Vagina (tissue), 2 donors: ENCODE measurements at regions not wholly inside any gene's neighbourhood (a gene's known extent, or its start where the extent isn't known, plus 50 kb on each side); places are given as distances from the start of the nearest gene placed in this dataset.

ENCODE experiments used
- POLR2A ChIP-seq, 2 donors: fragments of 450-650 bp; IDR thresholded peaks; one replicate each; pipeline ENCODE4 v1.6.1; 2017; ENCODE audit warnings: antibody characterized with exemption in 2 of 2, mild to moderate bottlenecking in 2 of 2, moderate library complexity in 2 of 2
- POLR2AphosphoS5 ChIP-seq, 2 donors: sonication (generic); formaldehyde crosslinking; IDR thresholded peaks; one replicate each; pipeline ENCODE4 v1.9.0; 2017; ENCODE audit warnings: antibody characterized with exemption in 2 of 2, mild to moderate bottlenecking in 2 of 2, low read depth in 1 of 2; ENCODE audit not compliant: insufficient read depth in 1 of 2
- TF ChIP-seq, protein P1 (sequence below), 3 experiments: fragments of 450-650 bp in 2 of 3; fragments of 200-600 bp in 1 of 3; sonication (generic) in 1 of 3; IDR thresholded peaks; one replicate each; pipeline ENCODE4 v1.5.1; 2017 to 2019; ENCODE audit warnings: antibody characterized with exemption in 3 of 3, mild to moderate bottlenecking in 2 of 3, moderate library complexity in 2 of 3

DNA sequence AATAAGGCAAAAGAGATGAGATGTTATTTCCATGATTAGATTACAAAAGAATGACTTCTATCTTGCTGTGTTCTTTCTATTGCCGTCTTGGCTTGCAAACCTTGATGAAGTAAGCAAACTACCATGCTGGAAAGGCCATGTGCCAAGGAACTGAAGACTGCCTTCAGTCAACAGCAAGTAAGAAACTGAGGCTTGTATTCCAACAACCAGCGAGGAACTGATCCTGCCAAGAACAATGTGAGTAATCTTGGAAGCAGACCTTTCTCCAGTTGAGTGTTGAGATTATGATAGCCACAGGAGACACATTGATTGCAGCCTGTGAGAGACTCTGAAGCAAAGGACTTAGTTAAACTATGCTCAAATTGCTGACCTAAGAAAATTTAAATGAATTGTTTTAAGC lies 164.6 kb upstream of the GRM3 start:
- TF ChIP-seq, protein P1, sequence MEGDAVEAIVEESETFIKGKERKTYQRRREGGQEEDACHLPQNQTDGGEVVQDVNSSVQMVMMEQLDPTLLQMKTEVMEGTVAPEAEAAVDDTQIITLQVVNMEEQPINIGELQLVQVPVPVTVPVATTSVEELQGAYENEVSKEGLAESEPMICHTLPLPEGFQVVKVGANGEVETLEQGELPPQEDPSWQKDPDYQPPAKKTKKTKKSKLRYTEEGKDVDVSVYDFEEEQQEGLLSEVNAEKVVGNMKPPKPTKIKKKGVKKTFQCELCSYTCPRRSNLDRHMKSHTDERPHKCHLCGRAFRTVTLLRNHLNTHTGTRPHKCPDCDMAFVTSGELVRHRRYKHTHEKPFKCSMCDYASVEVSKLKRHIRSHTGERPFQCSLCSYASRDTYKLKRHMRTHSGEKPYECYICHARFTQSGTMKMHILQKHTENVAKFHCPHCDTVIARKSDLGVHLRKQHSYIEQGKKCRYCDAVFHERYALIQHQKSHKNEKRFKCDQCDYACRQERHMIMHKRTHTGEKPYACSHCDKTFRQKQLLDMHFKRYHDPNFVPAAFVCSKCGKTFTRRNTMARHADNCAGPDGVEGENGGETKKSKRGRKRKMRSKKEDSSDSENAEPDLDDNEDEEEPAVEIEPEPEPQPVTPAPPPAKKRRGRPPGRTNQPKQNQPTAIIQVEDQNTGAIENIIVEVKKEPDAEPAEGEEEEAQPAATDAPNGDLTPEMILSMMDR (IDR thresholded peaks at IDR 0.05), result no peak
- TF ChIP-seq POLR2A (IDR thresholded peaks at IDR 0.05) (no peak), POLR2AphosphoS5 (IDR thresholded peaks at IDR 0.05; ENCODE audit: insufficient read depth in 1 of 2, low read depth in 1 of 2) (no peak)
